ENCODE measurements at regions not wholly inside any gene's neighbourhood (a gene's known extent, or its start where the extent isn't known, plus 50 kb on each side); places are given as distances from the start of the nearest gene placed in this dataset.

GRCh38 chr21:24220446-24220845 lies 1386.8 kb downstream of the MRPL39 start:
- H3K36me3 ChIP-seq (ENCODE audit: insufficient read depth) = peaks cover 2% of the 10 kb centered on the region; the same call in 1 of the 2 replicates
- H3F3A ChIP-seq (replicated peaks; ENCODE audit: low read depth) = no peaks in the 10 kb centered on the region
- no peak overlapping the region for H3K4me2 ChIP-seq
- no peaks in the 10 kb centered on the region for H3K79me2 ChIP-seq (replicated peaks; ENCODE audit: insufficient read depth)
- ATAC-seq = no peak
- no peak overlapping the region for H2AFZ ChIP-seq
- H3K4me3 Mint-ChIP-seq = no peak overlapping the region
- no peaks in the 10 kb centered on the region for H3K4me1 Mint-ChIP-seq
- H3K9me3 Mint-ChIP-seq = peaks cover 63% of the 10 kb centered on the region
- no peak for DNase-seq (ENCODE audit: low spot score)
- no peak overlapping the region for H3K4me3 ChIP-seq
- no peaks in the 10 kb centered on the region; the same call in 1 of the 3 replicates for H3K36me3 Mint-ChIP-seq (ENCODE audit: low read depth)
- no peaks in the 10 kb centered on the region for H3K27me3 ChIP-seq (ENCODE audit: insufficient read depth)
- no peak overlapping the region for H3K27ac Mint-ChIP-seq
- no peaks in the 10 kb centered on the region for H3K4me1 ChIP-seq (ENCODE audit: insufficient read depth)
- TF ChIP-seq CREB1 (CRISPR knock-in tag; IDR thresholded peaks at IDR 0.05; ENCODE audit: low read depth) = no peak
- TF ChIP-seq JUNB (IDR thresholded peaks at IDR 0.05; ENCODE audit: unreplicated experiment) = no peak
- TF ChIP-seq POLR2AphosphoS5 (IDR thresholded peaks at IDR 0.05; ENCODE audit: low read depth) = no peak
- no peak for TF ChIP-seq ETS1 (IDR thresholded peaks at IDR 0.05)
- TF ChIP-seq ZNF331 (CRISPR knock-in tag; IDR thresholded peaks at IDR 0.05; ENCODE audit: low read depth) = no peak
- H3K9me2 ChIP-seq (ENCODE audit: insufficient read depth) = no peaks in the 10 kb centered on the region
- H4K20me1 ChIP-seq (replicated peaks; ENCODE audit: insufficient read depth) = no peaks in the 10 kb centered on the region
- no peak overlapping the region for H3K27ac ChIP-seq (ENCODE audit: low read depth)
- H3K27me3 Mint-ChIP-seq (ENCODE audit: insufficient read depth, low read depth, poor library complexity) = no peaks in the 10 kb centered on the region

GRCh38 chr21:24217151-24217550 lies 1390.1 kb downstream of the MRPL39 start:
- Histone ChIP-seq H3K4me1 (ENCODE audit: insufficient read depth) (no peaks in the 10 kb centered on the region), H2AFZ (no peak overlapping the region), H4K20me1 (replicated peaks; ENCODE audit: insufficient read depth) (no peaks in the 10 kb centered on the region), H3K27ac (ENCODE audit: low read depth) (no peak overlapping the region), H3F3A (replicated peaks; ENCODE audit: low read depth) (no peaks in the 10 kb centered on the region), H3K36me3 (ENCODE audit: insufficient read depth) (peaks cover 2% of the 10 kb centered on the region; the same call in 1 of the 2 replicates), H3K4me3 (no peak overlapping the region), H3K27me3 (ENCODE audit: insufficient read depth) (no peaks in the 10 kb centered on the region), H3K79me2 (replicated peaks; ENCODE audit: insufficient read depth) (no peaks in the 10 kb centered on the region), H3K4me2 (no peak overlapping the region), H3K9me2 (ENCODE audit: insufficient read depth) (no peaks in the 10 kb centered on the region)
- Mint-ChIP-seq H3K36me3 (ENCODE audit: low read depth) (peaks cover 1% of the 10 kb centered on the region; the same call in 2 of the 3 replicates), H3K4me1 (no peaks in the 10 kb centered on the region), H3K27ac (no peak overlapping the region), H3K4me3 (no peak overlapping the region), H3K9me3 (peaks cover 55% of the 10 kb centered on the region), H3K27me3 (ENCODE audit: insufficient read depth, low read depth, poor library complexity) (no peaks in the 10 kb centered on the region)
- TF ChIP-seq EZH2 (IDR thresholded peaks at IDR 0.05; ENCODE audit: low read depth, unreplicated experiment) = no peak
- TF ChIP-seq JUNB (IDR thresholded peaks at IDR 0.05; ENCODE audit: unreplicated experiment) = no peak
- no peak for TF ChIP-seq ZNF114 (CRISPR knock-in tag; IDR thresholded peaks at IDR 0.05)
- no peak for TF ChIP-seq EZH2phosphoT487 (IDR thresholded peaks at IDR 0.05; ENCODE audit: unreplicated experiment)
- no peak for TF ChIP-seq REST (IDR thresholded peaks at IDR 0.05; ENCODE audit: unreplicated experiment)
- TF ChIP-seq CREB1 (CRISPR knock-in tag; IDR thresholded peaks at IDR 0.05; ENCODE audit: low read depth) = no peak
- ATAC-seq (no peak), DNase-seq (ENCODE audit: low spot score) (no peak)

Data from GM23338 (cell line).